ENCODE measurements at regions not wholly inside any gene's neighbourhood (a gene's known extent, or its start where the extent isn't known, plus 50 kb on each side); places are given as distances from the start of the nearest gene placed in this dataset.
A peak's percentile ranks its signal among the peaks of the same experiment; 100 is the strongest.
"Not testable (repeated sequence)": the region's sequence is repeated elsewhere in the genome, so short reads cannot be mapped to it uniquely, and the experiment has no call there.

DNA sequence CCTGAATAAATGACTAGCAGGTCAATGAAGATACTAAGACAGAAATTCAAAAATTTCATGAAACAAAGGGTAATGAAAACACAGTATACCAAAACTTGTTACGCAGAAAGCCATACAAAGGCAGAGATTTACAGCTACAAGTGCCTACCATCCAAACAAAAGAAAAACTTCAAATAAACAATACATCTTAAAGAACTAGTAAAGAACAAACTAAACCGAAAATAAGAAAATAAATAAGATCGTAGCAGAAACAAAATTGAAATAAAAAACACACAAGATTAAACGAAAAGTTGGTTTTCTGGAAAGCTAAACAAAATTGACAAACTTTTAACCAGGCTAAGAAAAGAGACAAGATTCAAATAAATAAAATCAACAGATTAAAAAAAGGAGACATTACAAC lies 51.5 kb downstream of the VPREB1 start:
- DNase-seq (ENCODE audit: low spot score): not testable (repeated sequence)

DNA sequence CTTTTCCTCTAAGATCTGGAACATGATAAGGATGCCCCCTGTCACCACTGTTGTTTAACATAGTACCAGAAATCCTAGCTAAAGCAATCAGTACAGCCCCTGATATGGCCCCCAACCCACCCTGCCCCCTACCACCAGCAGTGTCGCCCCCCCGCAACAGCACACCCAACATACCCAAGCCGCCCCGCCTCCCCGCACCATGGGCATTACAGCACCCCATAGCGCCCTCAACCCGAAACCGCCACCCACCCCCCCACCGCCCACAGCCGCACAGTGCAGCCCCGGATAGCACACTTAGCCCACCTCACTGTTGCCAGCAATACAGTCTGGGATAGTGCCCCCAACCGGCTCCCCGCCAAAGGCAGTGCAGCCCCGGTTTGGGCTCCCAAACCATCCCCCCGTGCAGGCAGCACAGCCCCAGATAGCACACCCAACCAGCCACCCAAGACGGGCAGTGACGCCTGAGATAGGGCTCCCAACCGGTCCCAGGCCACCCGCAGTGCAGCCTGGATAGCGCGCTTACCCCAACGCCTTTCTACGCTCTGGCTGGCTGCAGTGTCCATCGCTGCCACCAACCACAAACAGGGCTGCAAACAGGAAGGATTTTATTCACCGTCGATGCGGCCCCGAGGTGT lies 52.7 kb downstream of the VPREB1 start:
- not testable (repeated sequence) for DNase-seq (ENCODE audit: low spot score)

DNA sequence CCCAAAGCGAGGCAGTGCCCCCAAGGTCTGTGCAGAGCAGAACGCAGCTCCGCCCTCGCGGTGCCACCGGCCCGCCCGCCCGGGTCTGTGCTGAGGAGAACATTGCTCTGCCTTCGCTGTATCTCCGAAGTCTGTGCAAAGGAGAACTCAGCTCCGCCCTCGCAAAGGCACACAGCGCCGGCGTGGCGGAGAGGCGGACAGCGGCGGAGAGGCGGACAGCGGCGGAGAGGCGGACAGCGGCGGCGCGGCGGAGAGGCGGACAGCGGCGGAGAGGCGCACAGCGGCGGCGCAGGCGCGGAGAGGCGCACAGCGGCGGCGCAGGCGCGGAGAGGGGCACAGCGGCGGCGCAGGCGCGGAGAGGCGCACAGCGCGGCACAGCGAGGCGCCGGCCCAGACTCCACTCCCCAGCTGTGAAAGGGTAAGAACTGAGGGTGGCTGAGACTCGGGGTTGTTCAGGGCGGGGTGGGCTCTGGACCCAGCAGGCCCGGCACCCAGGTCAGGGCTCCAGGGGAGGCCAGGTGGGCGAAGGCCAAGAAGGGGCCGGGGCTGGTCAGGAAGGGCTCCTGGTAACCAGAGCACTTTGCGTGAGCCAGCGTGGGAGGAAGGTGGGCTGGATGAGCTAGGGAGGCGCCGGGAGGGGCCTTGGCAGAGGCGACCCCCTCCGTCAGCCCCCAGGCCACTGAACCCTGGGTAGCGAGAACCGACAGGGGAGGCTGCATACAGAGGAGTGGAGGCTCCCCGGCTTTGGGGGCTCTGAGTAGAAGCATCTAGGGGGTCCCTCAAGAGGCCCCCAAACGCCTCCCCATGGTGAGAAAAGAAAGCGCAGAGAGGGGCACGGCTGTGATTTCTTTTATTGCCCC lies 53.4 kb downstream of the VPREB1 start:
- not testable (repeated sequence) for DNase-seq (ENCODE audit: low spot score)

DNA sequence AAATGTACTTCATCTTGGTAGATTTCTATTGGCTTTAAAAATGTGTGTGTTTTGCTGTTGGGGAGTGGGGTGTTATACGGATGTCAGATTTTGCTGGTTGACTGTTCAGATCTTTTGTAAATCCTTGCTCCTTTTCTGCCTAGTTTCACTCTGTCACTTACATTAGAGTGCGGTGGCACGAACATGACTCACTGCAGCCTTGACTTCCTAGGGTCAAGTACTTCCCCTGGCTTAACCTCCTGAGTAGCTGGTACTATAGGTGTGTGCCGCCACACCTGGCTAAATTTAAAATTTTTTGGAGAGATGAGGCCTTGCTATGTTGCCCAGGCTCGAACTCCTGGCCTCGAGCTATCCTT lies 54.0 kb downstream of the VPREB1 start:
- DNase-seq (ENCODE audit: low spot score): not testable (repeated sequence)

DNA sequence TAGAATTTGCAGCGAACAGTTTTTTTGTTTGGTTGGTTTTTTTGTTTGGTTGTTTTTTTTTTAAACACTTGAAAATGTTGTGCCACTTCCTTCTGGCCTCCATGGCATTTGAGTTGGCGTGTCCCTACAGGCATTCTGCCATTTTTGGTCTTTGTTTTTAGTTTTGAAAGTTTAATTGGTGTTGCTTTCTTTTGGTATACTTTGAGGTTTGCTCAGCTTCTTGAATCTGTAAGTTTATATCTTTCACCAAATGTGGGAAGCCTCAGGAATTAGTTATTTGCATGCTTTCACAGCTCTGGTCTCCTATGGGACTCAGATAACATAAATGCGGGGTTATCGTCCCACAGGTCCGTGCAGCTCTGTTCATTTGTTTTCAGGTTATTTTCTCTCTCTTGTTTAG lies 55.9 kb downstream of the VPREB1 start:
- not testable (repeated sequence) for DNase-seq (ENCODE audit: low spot score)

DNA sequence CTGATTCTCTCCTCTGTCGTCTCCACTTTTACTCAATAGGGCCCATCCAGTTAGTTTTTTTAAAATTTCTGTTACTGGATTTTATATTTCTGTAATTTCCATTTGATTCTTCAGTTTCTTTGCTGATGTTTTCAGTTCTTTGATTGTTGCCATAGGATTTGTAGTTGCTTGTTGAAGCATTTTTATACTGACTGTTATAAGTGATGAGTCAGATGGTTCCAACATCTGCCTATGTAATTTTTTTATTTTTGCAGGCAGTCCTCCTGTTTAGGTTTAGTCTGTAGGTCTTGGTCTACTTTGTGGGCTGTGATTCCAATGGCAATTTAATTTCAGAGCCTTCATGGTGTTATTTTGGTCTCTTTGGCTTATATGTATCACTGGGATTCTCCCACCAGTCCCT lies 56.4 kb downstream of the VPREB1 start:
- DNase-seq (ENCODE audit: low spot score): not testable (repeated sequence)

DNA sequence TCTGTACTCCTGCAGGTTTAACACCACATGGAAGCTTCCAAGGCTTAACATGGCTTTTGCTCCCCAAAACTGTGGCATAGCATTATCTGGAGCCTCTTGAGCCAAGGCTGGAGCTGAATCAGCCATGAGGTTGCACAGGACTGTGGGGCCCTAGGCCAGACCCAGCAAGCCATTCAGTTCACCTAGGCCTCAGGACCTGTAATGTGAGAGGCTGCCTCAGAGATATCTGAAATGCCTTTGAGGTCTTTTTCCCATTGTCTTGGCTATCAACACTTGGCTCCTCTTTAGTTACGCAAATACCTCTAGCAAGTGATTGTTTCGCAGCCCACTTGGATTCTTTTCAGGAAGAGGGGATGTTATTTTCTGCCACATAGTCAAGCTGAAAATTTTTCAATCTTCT lies 72.0 kb downstream of the VPREB1 start:
- no peak for DNase-seq (ENCODE audit: low spot score)

DNA sequence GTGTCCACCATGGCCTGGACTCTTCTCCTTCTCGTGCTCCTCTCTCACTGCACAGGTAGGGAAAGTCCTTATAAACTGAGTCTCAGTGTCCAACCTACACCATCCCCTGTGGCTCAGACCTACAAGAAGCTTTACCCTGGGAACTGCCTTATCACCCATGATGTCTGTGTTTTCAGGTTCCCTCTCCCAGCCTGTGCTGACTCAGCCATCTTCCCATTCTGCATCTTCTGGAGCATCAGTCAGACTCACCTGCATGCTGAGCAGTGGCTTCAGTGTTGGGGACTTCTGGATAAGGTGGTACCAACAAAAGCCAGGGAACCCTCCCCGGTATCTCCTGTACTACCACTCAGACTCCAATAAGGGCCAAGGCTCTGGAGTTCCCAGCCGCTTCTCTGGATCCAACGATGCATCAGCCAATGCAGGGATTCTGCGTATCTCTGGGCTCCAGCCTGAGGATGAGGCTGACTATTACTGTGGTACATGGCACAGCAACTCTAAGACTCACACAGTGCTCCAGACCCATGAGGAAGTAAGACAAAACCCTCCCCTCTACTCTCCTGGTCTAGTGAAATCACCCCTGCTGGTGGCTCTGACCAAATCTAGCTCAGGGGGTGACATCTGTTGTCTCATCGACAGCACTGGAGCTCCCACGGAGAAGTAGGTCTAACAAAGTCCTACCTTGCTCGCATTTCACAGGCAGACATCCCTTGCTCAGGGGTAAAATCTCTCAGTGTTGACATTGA lies 74.3 kb downstream of the VPREB1 start:
- DNase-seq (ENCODE audit: low spot score): no peak

DNA sequence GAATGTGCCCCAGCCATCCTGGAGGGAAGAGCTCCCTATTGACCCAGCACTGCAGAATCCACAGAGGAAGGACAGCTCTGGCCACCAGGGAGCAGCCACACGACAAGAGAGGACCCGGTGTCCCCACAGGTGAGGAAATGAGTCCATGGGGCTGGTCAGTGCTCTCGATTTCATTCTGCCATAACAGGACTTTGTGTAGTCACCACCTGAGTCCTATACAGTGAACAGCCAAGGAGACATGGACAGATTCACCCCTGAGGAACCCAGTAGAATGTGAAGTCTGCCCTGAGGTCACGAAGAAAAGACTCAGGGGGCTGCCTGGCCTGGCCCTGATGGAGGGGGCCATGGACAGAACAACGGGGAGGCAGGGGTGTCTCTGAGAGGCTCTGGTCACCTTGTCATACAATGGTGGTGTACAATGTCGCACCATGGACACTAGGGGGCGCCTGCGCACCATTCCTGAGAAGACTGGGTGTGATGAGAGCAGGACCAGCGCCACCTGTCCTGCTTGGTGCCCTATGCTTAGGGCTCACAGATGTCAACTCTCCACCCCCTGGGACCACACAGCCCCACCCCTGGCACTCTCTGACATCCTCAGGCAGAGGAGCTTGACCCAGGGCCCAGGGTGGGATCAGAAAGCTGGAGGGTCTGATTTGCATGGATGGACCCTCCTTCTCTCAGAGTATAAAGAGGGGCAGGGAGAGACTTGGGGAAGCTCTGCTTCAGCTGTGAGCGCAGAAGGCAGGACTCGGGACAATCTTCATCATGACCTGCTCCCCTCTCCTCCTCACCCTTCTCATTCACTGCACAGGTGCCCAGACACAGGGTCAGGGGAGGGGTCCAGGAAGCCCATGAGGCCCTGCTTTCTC lies 77.4 kb downstream of the VPREB1 start:
- DNase-seq (ENCODE audit: low spot score): peak; percentile 45

DNA sequence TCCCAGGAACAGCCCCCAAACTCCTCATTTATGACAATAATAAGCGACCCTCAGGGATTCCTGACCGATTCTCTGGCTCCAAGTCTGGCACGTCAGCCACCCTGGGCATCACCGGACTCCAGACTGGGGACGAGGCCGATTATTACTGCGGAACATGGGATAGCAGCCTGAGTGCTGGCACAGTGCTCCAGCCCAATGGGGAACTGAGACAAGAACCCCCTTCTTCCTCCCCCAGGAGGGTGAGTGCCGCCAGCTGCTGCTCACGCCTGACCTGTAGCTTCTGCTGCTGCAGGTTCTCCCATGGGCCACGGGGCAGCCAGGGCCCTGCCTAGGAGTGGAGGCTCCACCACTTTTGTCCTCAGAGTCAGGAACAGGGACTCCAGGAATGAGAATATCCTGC lies 78.2 kb downstream of the VPREB1 start:
- DNase-seq (ENCODE audit: low spot score): no peak

DNA sequence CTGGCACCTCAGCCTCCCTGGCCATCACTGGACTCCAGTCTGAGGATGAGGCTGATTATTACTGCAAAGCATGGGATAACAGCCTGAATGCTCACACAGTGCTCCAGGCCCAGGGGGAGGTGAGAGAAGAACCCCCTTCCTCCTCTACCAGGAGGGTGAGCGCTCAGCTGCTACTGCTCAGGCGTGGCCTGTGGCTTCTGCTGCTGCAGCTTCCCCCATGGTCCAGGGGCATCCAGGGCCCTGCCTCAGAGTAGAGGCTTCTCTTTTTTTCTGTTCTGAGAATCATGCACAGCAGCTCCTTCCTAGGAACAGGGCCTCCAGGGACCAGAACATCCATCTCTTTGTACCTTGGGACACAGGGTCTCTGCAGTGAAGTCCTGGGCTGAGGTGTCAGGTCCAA lies 83.1 kb downstream of the VPREB1 start:
- no peak for DNase-seq (ENCODE audit: low spot score)

DNA sequence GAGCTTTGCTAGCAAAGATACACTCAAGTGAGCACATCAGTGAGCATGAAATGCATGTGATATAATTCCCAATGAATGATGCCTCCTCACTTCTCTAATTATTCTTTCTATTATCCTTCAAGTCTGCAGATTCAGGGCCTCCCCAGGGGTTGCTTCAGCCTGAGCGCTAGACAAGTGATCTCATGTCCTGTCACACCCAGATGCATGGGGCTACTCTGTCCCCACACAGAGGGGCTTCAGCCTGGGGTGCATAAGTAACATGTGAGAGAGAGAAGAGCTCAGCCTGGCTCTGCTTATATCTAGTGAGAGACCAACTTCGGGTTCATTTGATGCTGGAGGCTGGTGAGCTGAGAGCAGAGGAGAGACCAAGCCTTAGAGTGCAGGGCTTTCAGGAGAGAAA lies 85.2 kb downstream of the VPREB1 start:
- no peak for DNase-seq (ENCODE audit: low spot score)

DNA sequence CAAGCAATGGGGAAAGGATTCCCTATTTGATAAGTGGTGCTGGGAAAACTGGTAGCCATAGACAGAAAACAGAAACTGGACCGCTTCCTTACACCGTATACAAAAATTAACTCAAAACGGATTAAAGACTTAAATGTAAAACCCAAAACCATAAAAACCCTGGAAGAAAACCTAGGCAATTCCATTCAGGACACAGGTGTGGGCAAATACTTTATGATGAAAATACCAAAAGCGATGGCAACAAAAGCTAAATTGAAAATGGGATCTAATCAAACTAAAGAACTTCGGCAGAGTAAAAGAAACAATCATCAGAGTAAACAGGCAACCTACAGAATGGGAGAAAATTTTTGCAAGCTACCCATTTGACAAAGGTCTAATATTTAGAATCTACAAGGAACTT lies 91.1 kb downstream of the VPREB1 start:
- DNase-seq (ENCODE audit: low spot score): not testable (repeated sequence)

DNA sequence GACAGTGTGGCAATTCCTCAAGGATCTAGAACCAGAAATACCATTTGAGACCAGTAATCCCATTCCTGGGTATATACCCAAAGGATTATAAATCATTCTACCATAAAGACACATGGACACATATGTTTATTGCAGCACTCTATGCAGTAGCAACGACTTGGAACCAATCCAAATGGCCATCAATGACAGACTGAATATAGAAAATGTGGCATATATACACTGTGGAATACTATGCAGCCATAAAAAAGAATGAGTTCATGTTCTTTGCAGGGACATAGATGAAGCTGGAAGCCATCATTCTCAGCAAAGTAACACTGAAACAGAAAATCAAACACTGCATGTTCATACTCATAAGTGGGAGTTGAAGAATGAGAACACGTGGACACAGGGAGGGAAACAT lies 91.7 kb downstream of the VPREB1 start:
- DNase-seq (ENCODE audit: low spot score): not testable (repeated sequence)

DNA sequence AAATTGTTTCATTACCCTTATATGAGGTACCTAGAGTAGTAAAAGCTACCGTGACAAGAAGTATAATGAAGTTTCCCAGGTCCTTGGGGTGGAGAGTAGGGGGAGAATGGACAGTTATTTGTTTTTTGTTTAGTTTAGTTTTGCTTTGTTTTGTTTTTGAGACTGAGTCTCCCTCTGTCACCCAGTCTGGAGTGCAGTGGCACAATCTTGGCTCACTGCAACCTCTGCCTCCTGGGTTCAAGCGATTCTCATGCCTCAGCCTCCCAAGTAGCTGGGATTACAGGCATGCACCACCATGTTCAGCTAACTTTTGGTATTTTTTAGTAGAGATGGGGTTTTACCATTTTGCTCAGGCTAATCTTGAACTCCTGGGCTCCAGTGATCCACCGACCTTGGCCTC lies 94.2 kb downstream of the VPREB1 start:
- DNase-seq (ENCODE audit: low spot score): not testable (repeated sequence)

DNA sequence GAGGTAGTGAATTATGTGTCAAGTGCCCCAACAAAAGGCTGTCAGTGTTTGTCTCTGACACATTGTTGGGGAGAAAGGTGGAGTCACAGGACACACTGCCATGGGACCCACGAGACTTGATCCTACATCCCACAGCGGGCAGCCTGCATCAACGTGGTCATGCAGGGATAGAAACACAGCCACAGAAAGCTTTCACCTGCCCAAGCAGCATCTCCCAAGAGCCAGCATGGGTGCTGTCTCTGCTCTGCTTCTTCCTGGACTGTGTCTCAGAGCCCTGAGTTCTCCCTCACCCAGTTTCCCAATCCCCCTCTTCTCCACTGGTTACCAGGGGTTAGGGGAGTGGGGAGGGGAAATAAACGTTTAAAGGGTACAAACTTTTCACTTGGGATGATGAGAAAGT lies 97.2 kb downstream of the VPREB1 start:
- no peak for DNase-seq (ENCODE audit: low spot score)

DNA sequence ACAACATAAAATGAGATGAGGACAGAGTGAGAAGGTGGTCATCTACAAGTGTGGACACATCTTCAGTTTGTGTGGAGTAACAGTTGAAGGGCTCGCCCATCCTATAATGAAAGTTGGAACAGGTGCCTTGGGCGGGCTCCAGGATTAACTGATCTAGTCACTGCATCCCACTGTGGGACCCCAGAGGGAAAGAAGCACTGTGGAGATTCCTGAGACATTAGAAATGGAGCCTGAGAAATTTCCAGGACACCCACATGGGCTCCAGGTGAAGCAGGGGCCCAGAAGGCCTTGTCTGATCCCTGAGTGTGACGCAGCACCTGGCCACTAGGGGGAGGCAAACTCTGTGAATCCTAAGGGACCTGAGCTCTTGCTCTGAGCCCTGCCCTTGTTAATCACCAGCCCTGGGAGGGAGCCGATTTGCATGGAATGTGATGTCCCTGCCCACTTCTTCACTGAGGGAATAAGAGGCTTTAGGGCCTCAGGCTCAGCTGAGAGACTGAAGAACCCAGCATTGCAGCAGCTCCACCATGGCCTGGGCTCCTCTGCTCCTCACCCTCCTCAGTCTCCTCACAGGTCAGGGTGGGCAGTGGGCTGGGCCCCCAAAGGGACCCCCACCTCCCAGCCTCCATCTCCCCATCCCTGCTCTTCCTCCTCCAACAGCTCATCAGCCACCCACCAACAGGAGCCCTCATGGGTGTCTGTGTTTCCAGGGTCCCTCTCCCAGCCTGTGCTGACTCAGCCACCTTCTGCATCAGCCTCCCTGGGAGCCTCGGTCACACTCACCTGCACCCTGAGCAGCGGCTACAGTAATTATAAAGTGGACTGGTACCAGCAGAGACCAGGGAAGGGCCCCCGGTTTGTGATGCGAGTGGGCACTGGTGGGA lies 98.4 kb downstream of the VPREB1 start:
- peak; percentile 57 for DNase-seq (ENCODE audit: low spot score)

DNA sequence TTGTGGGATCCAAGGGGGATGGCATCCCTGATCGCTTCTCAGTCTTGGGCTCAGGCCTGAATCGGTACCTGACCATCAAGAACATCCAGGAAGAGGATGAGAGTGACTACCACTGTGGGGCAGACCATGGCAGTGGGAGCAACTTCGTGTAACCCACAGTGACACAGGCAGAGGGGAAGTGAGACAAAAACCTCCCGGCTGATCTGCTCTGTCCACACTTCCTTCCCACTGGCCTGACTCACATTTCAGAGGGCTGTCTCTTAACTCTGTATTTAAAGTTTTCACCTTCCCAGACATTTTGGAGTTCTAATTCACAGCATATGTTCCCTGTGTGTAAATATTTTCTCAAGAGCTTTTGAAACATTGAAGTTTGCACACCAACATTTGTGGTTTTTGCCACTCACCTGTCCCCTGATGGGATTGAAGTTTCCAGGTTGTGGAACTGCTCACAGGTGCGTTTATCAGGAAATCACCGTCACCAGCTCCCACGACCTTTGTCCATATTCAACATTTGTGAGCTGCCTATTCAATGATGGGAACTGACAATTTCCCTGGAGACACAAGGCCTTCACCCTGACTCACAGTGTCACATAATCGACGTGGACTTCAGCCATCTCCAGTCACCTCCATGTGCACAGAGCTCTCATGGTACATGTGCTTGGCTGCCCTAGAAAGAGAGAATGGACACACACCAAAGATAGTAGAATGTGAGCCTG lies 99.2 kb downstream of the VPREB1 start:
- DNase-seq (ENCODE audit: low spot score): no peak

DNA sequence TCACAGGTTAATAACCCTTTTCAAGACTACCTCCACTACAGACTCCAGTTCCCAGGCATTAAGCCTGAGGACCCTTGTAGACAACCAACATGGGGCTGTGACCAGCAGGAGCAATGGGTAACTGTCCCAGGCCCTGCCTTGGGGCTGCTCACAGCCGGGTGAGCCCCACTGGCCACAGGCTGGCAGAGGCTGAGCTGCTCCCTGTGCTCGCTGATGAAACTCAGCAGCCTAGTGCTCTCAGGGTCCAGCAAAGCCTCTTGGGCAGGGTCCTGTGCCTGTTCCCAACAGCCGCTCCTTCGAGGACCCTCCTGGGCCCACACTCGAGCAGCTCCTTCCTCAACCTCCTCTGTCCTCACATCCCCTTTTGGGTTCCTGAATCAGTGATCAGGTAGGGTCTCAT lies 99.8 kb downstream of the VPREB1 start:
- no peak for DNase-seq (ENCODE audit: low spot score)

DNA sequence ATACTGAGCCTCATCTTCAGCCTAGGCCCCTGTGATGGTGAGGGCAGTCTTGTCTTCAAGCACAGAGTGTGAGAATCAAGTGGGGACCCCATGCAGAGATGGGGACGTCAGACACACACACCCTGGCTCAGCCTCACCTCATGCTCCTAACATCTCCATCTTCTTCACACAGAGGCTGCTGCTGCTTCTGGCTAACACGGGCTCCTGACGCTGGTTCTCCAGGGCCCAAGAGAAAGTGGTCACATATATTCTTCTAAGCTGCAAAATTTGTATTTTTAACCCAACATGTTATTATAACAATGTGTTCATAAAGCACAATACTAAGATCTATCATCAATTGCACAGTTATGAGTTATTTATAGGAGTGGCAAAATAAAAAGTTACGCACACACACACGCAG lies 101.2 kb downstream of the VPREB1 start:
- no peak for DNase-seq (ENCODE audit: low spot score)

Measured in HuH-7.5 (cell line).